Mesothelial cell of epicardium (in vitro differentiated cells): ENCODE measurements at regions not wholly inside any gene's neighbourhood (a gene's known extent, or its start where the extent isn't known, plus 50 kb on each side); places are given as distances from the start of the nearest gene placed in this dataset.
"Not testable (repeated sequence)": the region's sequence is repeated elsewhere in the genome, so short reads cannot be mapped to it uniquely, and the experiment has no call there.

ENCODE experiments used
- DNase-seq, 2 experiments: peaks; one replicate each; pipeline ENCODE4 v3.0.0; 2021; ENCODE audit warnings: low spot score in 2 of 2; ENCODE audit not compliant: unreplicated experiment in 2 of 2
- H3K27ac Mint-ChIP-seq: 2 replicates; pipeline ENCODE4 v1.8.0; 2021; ENCODE audit warnings: mixed read lengths
- H3K27me3 Mint-ChIP-seq: 2 replicates; pipeline ENCODE4 v1.8.0; 2021; ENCODE audit warnings: low read depth, mixed read lengths
- H3K36me3 Mint-ChIP-seq: 2 replicates; pipeline ENCODE4 v1.8.0; 2021; ENCODE audit warnings: mixed read lengths
- H3K4me1 Mint-ChIP-seq: 2 replicates; pipeline ENCODE4 v1.8.0; 2021; ENCODE audit warnings: mixed read lengths
- H3K4me3 Mint-ChIP-seq: 2 replicates; pipeline ENCODE4 v1.8.0; 2021; ENCODE audit warnings: mild to moderate bottlenecking, moderate library complexity, mixed read lengths
- H3K9me3 Mint-ChIP-seq: 2 replicates; pipeline ENCODE4 v1.8.0; 2021; ENCODE audit warnings: mixed read lengths
- CTCF ChIP-seq: fragments of 200-600 bp; sonication (generic); IDR thresholded peaks from one replicate; pipeline ENCODE4 v1.5.0; 2021; ENCODE audit warnings: antibody characterized with exemption; ENCODE audit not compliant: unreplicated experiment

- DNase-seq, result no peak
- peaks cover 4% of the 10 kb centered on the region for H3K9me3 Mint-ChIP-seq
- peaks cover 5% of the 10 kb centered on the region for H3K4me1 Mint-ChIP-seq
- H3K27me3 Mint-ChIP-seq, result peaks cover 21% of the 10 kb centered on the region
- no peak overlapping the region for H3K4me3 Mint-ChIP-seq
- H3K36me3 Mint-ChIP-seq, result no peaks in the 10 kb centered on the region
- H3K27ac Mint-ChIP-seq, result no peak overlapping the region
- no peak for TF ChIP-seq CTCF
Measured at GRCh38 chr10:9339716-9340115, 1285.2 kb downstream of the GATA3 start.

DNA sequence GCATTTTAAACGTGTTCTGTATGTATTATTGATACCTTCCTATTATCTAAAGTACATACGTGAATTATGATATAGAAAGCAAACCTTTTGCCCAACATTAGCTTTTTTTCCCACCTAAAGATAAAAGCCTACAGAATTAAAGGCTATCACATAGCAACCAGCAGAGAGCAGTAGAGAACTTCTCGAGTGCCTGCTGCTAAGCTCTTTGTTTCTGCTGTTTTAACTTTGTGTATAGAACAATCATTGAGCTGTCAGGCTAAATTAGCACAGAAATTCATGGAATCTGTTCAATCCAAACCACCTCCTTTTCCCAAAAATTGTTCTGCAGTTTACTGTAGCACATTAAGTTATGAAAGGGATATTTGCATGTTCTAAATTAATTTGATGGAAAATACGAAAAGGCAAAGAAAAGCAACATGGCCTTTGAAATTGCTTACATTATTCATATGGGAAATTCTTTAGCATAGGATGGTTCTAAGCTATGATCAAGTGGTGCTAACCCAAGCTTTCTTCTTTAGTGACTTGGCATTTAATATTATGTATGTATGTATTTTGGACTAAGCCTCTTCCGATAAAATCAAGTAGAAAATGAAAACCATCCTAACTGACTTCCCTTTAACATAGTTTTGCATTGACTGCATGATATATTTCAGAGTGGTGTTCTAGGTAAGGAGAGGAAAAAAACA, 1288.5 kb downstream of the GATA3 start:
- Mint-ChIP-seq H3K4me3 (no peak overlapping the region), H3K27ac (no peak overlapping the region), H3K36me3 (no peaks in the 10 kb centered on the region), H3K27me3 (peaks cover 18% of the 10 kb centered on the region), H3K9me3 (peaks cover 24% of the 10 kb centered on the region), H3K4me1 (peaks cover 5% of the 10 kb centered on the region)
- DNase-seq, result no peak
- peak; percentile 63 for TF ChIP-seq CTCF

GRCh38 chr10:9347933-9348332, 1293.4 kb downstream of the GATA3 start:
- not testable (repeated sequence) for H3K4me1 Mint-ChIP-seq, H3K27ac Mint-ChIP-seq, DNase-seq, H3K27me3 Mint-ChIP-seq, H3K4me3 Mint-ChIP-seq, H3K36me3 Mint-ChIP-seq
- H3K9me3 Mint-ChIP-seq, result peaks cover 39% of the 10 kb centered on the region

GRCh38 chr10:9357471-9357870, 1303.0 kb downstream of the GATA3 start:
- no peak overlapping the region for H3K27ac Mint-ChIP-seq
- DNase-seq, result no peak
- H3K4me1 Mint-ChIP-seq, result no peaks in the 10 kb centered on the region
- no peak overlapping the region for H3K4me3 Mint-ChIP-seq
- TF ChIP-seq CTCF, result no peak
- peaks cover 3% of the 10 kb centered on the region for H3K9me3 Mint-ChIP-seq
- H3K36me3 Mint-ChIP-seq, result no peaks in the 10 kb centered on the region
- H3K27me3 Mint-ChIP-seq, result peaks cover 17% of the 10 kb centered on the region

GRCh38 chr10:9362721-9363120, 1308.2 kb downstream of the GATA3 start:
- no peak for DNase-seq
- Mint-ChIP-seq H3K9me3 (no peaks in the 10 kb centered on the region), H3K4me1 (no peaks in the 10 kb centered on the region), H3K4me3 (no peak overlapping the region), H3K27ac (no peak overlapping the region), H3K36me3 (no peaks in the 10 kb centered on the region), H3K27me3 (peaks cover 9% of the 10 kb centered on the region)
- no peak for TF ChIP-seq CTCF

DNA sequence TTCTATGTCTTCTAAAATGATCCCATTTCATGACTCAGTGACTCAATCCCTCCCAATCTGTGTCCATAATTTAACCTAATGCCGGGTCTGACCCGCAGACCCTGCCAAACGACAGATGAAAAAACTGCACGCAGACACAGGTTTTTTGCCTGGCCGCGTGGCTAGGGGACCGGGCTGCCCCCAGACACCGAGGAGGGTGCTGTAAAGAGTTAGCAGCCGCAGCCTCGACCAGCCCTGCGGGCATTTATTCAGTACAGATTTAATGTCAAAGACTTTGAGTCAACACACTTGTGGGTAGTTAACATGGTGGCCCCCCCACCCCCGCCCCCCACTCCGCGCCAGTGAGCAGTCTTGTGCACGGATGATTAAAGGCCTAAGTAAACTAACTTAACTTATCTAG, 1324.7 kb downstream of the GATA3 start:
- H3K27ac Mint-ChIP-seq, result no peak overlapping the region
- H3K9me3 Mint-ChIP-seq, result peaks cover 7% of the 10 kb centered on the region
- peaks cover 40% of the 10 kb centered on the region for H3K27me3 Mint-ChIP-seq
- no peak for TF ChIP-seq CTCF
- H3K4me3 Mint-ChIP-seq, result no peak overlapping the region
- no peak for DNase-seq
- H3K4me1 Mint-ChIP-seq, result no peaks in the 10 kb centered on the region
- H3K36me3 Mint-ChIP-seq, result no peaks in the 10 kb centered on the region
